ENCODE measurements at regions not wholly inside any gene's neighbourhood (a gene's known extent, or its start where the extent isn't known, plus 50 kb on each side); places are given as distances from the start of the nearest gene placed in this dataset.

DNA sequence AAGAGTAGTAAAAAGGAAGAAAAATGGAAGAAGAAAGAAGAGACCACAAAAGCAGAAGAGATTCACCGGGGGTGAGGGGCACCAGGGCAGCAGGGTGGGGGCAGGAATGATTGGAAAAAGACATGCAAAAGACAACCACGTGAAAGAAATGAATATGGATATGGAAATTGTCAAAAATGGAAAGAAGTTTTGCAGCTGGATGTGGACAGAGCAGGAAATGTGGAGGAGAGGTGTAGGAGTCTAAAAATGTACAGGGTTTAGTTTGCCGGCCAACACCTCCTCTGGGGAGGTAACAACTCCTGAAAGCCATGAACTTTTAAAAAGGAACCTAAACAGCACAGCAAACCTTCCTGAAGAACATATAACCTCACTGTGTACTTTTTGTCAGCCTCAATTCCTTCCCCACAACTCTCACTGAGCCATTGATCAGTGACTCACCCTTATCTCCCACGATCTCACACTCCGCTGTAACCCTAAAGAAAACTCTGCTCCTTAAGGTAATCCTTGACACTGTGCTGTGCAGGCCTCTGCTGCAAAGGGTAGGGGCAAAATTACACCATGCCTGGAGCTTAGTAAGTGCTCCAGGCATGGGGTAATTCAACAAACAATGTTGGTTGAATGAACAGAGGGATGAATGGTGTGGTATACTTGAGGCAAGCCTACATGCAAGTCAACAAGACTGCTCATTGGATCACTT lies 100.2 kb upstream of the BOC start:
- Histone ChIP-seq H3K4me2 (no peak overlapping the region), H3K9ac (no peak overlapping the region), H3K4me3 (no peak overlapping the region), H3K4me1 (no peaks in the 10 kb centered on the region), H3K9me3 (no peaks in the 10 kb centered on the region), H3K27me3 (no peaks in the 10 kb centered on the region), H3K36me3 (no peaks in the 10 kb centered on the region), H3K27ac (no peak overlapping the region), H4K20me1 (no peaks in the 10 kb centered on the region)
- TF ChIP-seq Cebpa-rat (IDR thresholded peaks at IDR 0.05) = no peak

GRCh38 chr3:113113361-113113760 lies 98.0 kb upstream of the BOC start:
- no peak overlapping the region for H3K4me3 ChIP-seq
- no peak overlapping the region for H3K4me2 ChIP-seq
- H4K20me1 ChIP-seq = no peaks in the 10 kb centered on the region
- H3K9ac ChIP-seq = no peak overlapping the region
- no peaks in the 10 kb centered on the region for H3K4me1 ChIP-seq
- no peaks in the 10 kb centered on the region for H3K27me3 ChIP-seq
- no peaks in the 10 kb centered on the region for H3K36me3 ChIP-seq
- no peak for TF ChIP-seq Cebpa-rat (IDR thresholded peaks at IDR 0.05)
- H3K9me3 ChIP-seq = no peaks in the 10 kb centered on the region
- no peak overlapping the region for H3K27ac ChIP-seq

DNA sequence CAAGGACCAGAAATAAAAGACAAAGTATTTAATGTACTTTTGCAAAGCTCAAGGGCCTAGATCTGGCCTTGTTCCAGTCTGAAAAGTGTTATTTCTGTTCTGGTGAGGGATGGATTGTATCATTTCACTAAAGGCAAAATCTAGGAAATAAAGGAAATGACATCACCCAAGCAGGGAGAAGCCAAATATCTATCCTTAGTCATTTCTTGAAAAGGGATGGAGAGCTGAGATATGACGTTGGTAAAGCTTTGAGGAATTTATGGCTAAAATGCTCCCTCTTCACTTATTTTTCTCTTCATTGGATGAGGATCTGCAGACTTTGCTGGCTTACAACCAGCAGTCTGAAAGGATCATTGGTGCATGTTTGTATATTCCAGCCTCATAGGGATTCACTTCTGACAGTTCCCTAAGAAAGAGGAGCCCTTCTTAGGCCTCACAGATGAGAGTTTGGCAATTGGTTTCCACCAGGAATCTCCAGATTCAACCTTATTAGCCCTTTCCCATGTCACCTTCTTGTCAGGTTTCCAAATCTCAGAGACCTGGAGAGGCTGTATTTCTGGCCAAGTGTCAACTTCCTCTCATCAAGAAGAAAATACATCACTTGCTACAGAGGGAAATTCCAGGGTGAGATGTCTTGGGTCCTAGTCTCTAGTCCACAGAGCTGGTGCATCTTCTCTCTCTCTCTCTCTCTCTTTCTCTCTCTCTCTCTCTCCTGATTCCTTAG lies 93.7 kb upstream of the BOC start:
- H3K36me3 ChIP-seq = no peaks in the 10 kb centered on the region
- H3K27ac ChIP-seq = no peak overlapping the region
- H3K4me1 ChIP-seq = no peaks in the 10 kb centered on the region
- no peak for TF ChIP-seq Cebpa-rat (IDR thresholded peaks at IDR 0.05)
- no peaks in the 10 kb centered on the region for H3K9me3 ChIP-seq
- no peak overlapping the region for H3K4me3 ChIP-seq
- no peaks in the 10 kb centered on the region for H4K20me1 ChIP-seq
- no peaks in the 10 kb centered on the region for H3K27me3 ChIP-seq
- H3K9ac ChIP-seq = no peak overlapping the region
- H3K4me2 ChIP-seq = no peak overlapping the region

DNA sequence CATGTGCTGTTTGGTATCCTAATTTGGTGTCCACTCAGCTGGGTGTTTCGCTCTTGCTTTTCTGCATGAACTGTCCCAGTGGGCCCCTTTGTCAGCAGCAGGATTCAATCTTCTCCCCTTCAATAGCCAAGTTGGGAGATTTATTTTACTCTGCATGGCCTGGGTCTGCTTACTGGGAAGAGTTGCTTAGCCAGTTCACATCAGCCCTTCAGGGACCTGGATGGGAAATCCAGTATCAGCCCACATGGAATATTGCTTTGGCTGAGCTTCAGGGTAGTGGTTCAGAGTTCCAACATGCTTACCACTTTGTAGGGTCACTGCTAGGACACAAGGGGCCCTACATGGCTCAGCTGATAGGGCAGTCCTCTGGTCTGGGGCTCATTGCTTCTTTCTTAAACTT lies 93.0 kb upstream of the BOC start:
- no peaks in the 10 kb centered on the region for H3K27me3 ChIP-seq
- no peaks in the 10 kb centered on the region for H3K4me1 ChIP-seq
- TF ChIP-seq Cebpa-rat (IDR thresholded peaks at IDR 0.05) = no peak
- H3K4me3 ChIP-seq = no peak overlapping the region
- no peaks in the 10 kb centered on the region for H3K9me3 ChIP-seq
- H3K27ac ChIP-seq = no peak overlapping the region
- H4K20me1 ChIP-seq = no peaks in the 10 kb centered on the region
- no peak overlapping the region for H3K9ac ChIP-seq
- no peak overlapping the region for H3K4me2 ChIP-seq
- H3K36me3 ChIP-seq = no peaks in the 10 kb centered on the region

DNA sequence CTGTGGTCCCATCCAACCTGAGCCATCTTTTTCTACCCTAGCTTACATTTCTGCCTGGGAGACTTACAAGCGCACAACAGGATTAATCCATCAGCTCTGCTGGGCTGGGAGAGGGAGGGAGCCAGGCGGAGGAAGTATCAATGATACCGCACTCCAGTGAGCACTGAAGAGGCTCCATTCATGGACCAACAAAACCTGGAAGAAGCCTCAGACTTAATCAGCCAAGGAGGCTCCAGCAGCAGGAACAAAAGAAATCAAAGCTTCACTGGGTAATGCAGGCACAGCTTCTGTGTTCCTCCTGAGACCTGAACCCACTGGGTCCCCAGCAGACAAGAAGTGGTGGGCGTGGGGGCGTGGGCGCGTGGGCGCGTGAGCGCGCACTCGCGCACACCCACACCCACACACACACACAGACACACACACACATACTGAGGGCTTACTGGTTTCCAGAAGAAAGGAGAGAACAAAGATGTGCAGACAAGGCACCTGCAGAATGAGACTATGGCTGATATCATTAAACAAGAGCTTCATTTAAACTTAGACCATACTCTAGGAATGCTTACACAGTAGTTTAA lies 87.0 kb upstream of the BOC start:
- no peak overlapping the region for H3K9ac ChIP-seq
- no peak overlapping the region for H3K4me2 ChIP-seq
- H3K27ac ChIP-seq = no peak overlapping the region
- no peaks in the 10 kb centered on the region for H3K9me3 ChIP-seq
- no peaks in the 10 kb centered on the region for H3K36me3 ChIP-seq
- no peak for TF ChIP-seq Cebpa-rat (IDR thresholded peaks at IDR 0.05)
- no peaks in the 10 kb centered on the region for H4K20me1 ChIP-seq
- no peaks in the 10 kb centered on the region for H3K4me1 ChIP-seq
- no peak overlapping the region for H3K4me3 ChIP-seq
- no peaks in the 10 kb centered on the region for H3K27me3 ChIP-seq

- no peak for TF ChIP-seq Cebpa-rat (IDR thresholded peaks at IDR 0.05)
- Histone ChIP-seq H3K4me3 (no peak overlapping the region), H3K27me3 (no peaks in the 10 kb centered on the region), H4K20me1 (no peaks in the 10 kb centered on the region), H3K9me3 (no peaks in the 10 kb centered on the region), H3K4me2 (no peak overlapping the region), H3K36me3 (no peaks in the 10 kb centered on the region), H3K27ac (no peak overlapping the region), H3K9ac (no peak overlapping the region), H3K4me1 (no peaks in the 10 kb centered on the region)
Observed at GRCh38 chr3:113125951-113126350, 85.4 kb upstream of the BOC start.

DNA sequence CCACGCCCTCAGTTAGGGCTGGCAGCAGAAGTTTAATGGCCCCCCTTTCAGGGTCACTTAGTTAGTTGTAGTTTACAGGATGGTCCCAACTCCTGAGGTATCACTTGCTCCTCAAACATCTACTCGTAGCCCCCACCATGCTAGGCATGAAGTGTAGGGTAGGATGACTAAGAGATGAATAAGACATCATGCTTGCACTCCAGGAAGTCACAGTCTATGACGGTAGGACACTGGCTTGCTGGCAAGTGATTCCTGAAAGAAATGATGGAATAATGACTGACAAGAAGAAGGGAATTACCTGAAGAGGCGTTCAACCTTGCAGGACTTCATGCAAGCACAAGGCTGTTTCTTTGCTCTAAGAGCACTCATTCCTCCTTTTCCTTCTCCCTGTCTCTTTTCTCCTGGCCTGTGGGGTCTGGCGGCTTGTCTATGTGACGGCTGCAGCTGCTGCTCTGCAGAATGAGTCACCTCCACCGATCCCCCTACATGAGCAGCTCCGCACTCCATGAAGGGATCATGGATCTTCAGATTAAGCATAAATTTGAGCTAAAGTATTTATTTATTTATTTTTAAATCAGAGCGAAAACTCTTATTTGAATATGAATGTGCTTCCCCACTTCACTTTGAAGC lies 82.9 kb upstream of the BOC start:
- H3K4me3 ChIP-seq = no peak overlapping the region
- no peak overlapping the region for H3K9ac ChIP-seq
- no peak for TF ChIP-seq Cebpa-rat (IDR thresholded peaks at IDR 0.05)
- no peak overlapping the region for H3K4me2 ChIP-seq
- no peak overlapping the region for H3K27ac ChIP-seq
- no peaks in the 10 kb centered on the region for H3K27me3 ChIP-seq
- H4K20me1 ChIP-seq = no peaks in the 10 kb centered on the region
- no peaks in the 10 kb centered on the region for H3K4me1 ChIP-seq
- H3K36me3 ChIP-seq = no peaks in the 10 kb centered on the region
- H3K9me3 ChIP-seq = no peaks in the 10 kb centered on the region

DNA sequence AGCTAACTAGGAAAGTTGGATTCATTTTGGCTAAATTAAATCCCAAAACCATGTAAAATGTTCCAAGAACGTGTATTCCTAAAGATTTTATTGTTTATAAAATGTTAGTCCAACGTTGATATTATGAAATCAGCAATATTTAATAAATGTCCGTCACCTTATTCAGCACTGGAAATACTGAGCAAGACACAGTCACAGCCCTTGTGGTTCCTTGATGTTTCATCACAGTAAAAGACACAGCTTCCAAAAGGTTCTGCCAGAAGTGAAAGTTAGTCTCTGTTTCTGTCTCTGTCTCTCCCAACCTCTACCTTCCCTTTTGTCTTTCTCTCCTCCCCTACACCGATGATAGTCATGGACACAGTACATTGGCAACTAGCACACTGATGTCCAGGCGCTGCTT lies 82.2 kb upstream of the BOC start:
- Histone ChIP-seq H3K27me3 (no peaks in the 10 kb centered on the region), H3K9me3 (no peaks in the 10 kb centered on the region), H3K9ac (no peak overlapping the region), H3K4me2 (no peak overlapping the region), H3K4me1 (no peaks in the 10 kb centered on the region), H3K36me3 (no peaks in the 10 kb centered on the region), H4K20me1 (no peaks in the 10 kb centered on the region), H3K4me3 (no peak overlapping the region), H3K27ac (no peak overlapping the region)
- no peak for TF ChIP-seq Cebpa-rat (IDR thresholded peaks at IDR 0.05)

DNA sequence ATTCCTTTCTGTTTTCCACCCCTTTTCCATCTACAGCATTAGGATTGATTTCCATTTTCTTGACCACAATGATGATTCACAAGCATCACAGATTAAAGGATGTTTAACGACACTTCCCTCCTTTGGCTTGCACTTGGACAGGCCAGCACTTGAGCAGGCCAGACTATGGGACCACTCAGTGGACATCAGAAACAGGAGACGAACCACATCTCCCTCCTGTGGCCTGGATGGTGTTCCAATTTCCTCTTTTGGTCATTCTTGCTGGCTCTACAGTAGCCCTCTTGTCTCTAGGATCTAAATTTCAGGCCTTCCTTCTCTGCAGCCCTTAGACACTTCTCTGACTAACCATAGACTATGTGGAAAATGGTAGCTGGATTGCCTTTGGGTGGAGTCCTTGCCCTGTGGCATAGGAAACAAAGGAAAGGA lies 78.8 kb upstream of the BOC start:
- no peak overlapping the region for H3K4me2 ChIP-seq
- H3K36me3 ChIP-seq = no peaks in the 10 kb centered on the region
- no peaks in the 10 kb centered on the region for H3K9me3 ChIP-seq
- no peak overlapping the region for H3K9ac ChIP-seq
- no peaks in the 10 kb centered on the region for H4K20me1 ChIP-seq
- no peaks in the 10 kb centered on the region for H3K27me3 ChIP-seq
- no peak overlapping the region for H3K27ac ChIP-seq
- TF ChIP-seq Cebpa-rat (IDR thresholded peaks at IDR 0.05) = no peak
- H3K4me1 ChIP-seq = no peaks in the 10 kb centered on the region
- H3K4me3 ChIP-seq = no peak overlapping the region

GRCh38 chr3:113133140-113133539 lies 78.2 kb upstream of the BOC start:
- H3K27ac ChIP-seq = no peak overlapping the region
- H3K27me3 ChIP-seq = no peaks in the 10 kb centered on the region
- no peaks in the 10 kb centered on the region for H4K20me1 ChIP-seq
- H3K9me3 ChIP-seq = no peaks in the 10 kb centered on the region
- no peak overlapping the region for H3K9ac ChIP-seq
- no peak overlapping the region for H3K4me2 ChIP-seq
- no peak for TF ChIP-seq Cebpa-rat (IDR thresholded peaks at IDR 0.05)
- H3K36me3 ChIP-seq = no peaks in the 10 kb centered on the region
- H3K4me1 ChIP-seq = no peaks in the 10 kb centered on the region
- no peak overlapping the region for H3K4me3 ChIP-seq
